GM21825 (cell line): ENCODE measurements at regions not wholly inside any gene's neighbourhood (a gene's known extent, or its start where the extent isn't known, plus 50 kb on each side); places are given as distances from the start of the nearest gene placed in this dataset.

ENCODE experiments used
- ATAC-seq: cut with Tn5 transposase; IDR thresholded peaks from one replicate; pipeline ENCODE4 v1.9.1; 2021; ENCODE audit warnings: mild to moderate bottlenecking, moderate library complexity; ENCODE audit not compliant: unreplicated experiment

- ATAC-seq: no peak
Measured at GRCh38 chr1:95427525-95427924, 193.5 kb downstream of the RWDD3 start.

DNA sequence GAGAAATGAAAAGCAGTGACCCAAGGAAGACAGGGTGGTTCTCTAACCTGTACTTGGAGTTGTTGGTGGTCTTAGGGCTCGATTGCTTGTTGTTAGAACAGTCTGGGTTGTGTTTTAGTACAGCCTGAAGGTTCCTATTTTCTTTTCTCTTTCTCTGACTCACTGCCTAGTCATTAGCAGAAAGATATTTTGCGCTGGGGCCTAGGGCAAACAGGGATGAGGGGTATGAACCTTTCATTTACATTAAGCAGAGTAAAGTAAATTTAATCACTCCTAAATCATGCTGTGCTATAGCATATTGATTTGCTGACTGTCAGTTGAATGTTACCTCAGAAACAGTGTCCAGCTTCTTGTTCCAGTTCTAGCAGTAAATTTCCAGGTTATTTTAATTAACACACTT is 197.2 kb downstream of the RWDD3 start:
- ATAC-seq: no peak

- no peak for ATAC-seq
Measured at GRCh38 chr1:95435611-95436010, 201.6 kb downstream of the RWDD3 start.

DNA sequence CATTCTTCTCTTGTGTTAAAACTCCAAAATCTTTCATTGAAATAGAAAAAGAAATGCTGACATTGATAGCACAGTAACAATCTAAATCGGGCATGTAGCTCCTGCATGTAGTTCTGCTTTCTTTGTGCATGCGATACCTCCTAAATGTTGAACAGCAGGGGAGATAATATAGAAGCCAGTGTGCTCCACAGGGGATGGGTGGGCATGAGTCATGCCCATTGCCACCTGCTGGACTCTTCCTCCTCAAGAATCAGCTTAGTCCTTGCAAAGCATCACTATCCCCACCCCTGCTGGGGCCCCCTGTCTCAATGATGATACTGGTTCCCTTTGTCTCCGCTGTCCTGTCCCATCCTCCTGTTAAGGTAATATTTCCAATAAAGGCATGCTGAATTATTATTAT is 203.0 kb downstream of the RWDD3 start:
- ATAC-seq: no peak

DNA sequence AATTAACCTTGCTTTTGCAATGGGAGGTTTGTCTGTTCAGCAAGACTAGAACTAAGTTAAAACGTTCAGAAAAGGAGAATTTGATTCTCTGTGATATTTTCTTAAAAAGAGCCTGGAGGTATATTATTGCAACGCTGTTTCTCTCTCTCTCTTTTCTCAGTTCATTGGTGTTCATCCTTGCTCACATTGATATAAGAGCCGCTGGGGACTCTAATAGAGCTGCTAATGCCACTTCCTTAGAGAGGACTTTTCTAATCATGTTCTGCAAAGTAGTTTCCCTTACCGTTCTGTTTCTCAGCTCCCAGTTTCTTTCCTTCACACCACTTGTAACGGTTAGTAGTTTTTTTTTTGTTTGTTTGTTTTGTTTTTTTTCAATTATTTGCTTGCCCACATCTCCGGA is 203.8 kb downstream of the RWDD3 start:
- ATAC-seq: no peak

DNA sequence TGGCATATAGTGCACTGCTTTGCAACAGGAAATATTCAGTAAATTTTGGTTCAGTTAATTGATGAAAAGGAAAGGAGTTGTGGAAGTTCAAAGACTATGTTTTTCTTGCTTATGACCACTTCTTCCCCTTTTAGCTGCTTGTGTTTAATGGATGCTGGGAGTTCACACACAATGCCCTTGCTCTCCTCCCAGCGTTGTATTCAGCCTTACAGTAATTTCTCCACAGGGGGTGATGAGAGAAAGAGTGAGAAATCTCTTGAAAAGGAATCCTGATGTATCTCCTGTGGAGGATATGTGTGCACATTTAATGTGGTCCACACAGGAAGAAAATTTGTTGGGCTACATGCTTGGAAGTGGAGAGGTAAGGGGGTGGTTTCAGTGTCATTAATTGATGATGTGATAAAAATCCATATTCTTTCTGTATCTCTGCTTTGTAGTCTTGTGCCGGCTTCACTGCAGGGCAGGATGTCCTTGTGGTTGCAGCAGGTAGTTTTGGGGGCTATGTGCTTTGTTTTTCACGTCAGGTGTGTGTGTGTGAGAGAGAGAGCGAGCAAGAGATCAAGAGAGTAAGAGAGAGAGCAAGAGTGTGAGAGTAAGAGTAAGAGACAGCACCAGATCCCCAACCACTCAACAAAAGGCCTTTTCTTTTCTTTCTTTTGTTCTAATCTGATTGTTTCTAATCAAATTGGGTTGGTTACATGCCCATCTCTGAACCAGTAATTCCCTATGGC is 204.4 kb downstream of the RWDD3 start:
- ATAC-seq: no peak

DNA sequence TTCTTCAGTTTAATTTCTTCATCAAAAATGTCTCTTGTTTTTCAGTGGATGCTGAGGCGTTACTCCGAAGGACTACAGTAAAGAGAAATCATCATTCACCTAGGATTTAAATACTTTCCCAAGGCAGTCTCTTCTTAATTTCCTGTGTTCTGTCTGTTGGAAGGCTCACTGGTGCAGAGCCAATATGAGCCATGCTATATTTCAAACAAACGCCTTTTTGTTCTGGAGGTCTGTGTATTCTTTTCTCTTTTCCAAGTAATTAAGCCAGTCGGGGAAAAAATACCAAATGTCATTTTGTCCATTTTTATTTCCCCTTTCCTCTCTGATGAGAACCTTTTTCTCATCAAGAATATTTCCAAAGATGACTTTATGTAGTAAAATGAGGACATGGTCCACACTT is 206.5 kb downstream of the RWDD3 start:
- ATAC-seq: no peak

DNA sequence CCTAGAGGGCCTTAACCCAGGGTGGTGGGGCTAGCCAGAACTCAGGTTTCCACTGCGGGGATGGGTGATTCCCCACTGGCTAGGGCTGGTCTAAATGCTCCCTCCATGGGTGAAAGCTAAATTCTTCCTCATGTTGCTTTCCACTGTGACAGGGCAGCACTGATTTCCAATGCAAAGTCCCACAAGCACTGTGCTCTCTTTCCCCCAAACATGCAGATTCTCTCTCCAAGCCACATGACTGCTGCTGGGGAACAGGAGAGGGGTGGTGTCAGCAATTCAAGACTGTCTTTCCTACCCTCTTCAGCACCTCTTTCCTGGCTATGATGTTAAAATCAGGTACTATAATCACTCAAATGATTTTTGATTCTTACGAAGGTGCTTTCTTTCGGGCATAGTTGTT is 215.5 kb downstream of the RWDD3 start:
- ATAC-seq: no peak

GRCh38 chr1:95451054-95451453 is 217.0 kb downstream of the RWDD3 start:
- no peak for ATAC-seq

DNA sequence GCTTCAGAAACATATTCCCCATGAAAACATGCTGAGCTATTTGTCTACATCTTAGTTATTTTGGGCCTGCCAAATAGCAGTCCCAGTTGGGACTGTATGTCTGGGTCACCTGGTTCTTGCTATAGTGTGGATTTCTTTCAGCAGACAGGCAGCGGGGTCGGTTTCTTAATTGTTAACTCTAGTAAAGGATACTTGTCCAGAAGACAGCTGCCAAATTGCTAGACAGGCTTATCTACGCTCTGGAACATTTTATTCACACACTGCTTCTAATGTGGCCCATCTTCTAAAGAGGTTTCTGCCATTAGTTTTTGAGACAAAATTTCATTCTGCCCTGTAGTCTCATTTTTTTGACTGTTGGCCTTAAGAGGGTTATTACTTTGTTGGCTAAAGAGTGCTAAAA is 217.9 kb downstream of the RWDD3 start:
- no peak for ATAC-seq

DNA sequence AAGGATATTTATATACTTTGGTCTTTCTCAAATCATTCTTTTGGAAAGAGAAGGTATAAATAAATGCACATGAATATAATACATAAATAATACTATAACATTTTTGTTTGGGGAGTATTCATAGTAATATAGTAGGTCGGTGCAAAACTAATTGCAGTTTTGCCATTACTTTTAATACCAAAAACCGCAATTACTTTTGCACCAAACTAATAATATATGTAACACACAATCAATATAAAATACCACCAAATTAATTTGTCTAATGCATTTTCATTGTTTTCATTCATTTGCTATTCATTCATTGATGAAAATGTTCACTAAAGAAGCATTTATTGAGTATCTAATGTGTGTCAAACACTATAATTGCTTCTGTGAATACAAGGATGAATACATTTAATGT is 219.0 kb downstream of the RWDD3 start:
- ATAC-seq: no peak

DNA sequence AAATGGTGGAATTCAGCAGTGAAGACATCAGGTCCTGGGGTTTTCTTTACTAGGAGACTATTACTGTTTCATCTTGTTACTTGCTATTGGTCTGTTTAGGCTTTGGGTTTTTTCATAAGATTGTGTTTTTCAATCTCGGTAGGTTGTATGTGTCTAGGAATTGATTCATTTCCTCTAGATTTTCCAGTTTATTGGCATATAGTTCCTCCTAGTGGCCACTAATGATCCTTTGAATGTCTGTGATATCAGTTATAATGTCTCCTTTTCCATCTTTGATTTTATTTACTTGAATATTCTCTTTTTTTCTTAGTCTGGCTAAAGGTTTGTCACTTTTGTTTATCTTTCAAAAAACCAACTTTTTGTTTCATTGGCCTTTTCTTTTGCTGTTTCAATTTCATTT is 233.0 kb downstream of the RWDD3 start:
- ATAC-seq: no peak

DNA sequence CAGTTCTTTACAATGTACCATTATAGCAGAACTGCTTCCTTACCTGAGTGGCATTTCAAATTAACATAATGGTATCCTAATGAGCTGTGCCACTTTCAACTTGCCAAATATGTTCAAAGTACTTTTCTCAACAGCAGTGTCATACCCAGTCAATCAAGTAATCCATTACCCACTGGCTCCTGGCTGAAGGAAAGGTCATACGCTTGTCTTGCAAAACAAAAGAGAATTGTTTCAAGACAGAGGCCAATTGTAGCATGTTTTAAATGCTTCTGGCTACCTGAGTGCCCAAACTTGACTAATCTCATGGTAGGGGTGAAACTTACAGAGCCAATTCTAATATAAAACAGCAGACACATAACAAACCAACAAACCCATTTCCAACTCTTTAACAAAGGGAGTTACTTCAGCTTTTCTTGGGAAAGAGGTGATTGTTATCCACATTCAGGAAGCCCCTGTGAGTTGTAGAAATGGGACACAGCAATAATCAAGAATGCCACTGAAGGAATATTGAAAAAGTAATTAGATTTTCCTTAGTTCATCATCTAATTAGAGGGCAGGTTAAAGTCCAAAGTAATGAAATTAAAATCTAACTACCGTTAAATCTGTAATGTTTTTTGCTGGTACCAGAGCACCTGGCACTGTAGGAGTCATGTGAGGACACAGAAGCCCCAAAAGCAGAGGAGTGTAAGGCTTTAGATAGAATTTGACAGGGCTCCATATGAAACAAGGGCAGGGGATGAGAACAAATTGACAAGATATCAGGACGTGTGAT is 241.9 kb downstream of the RWDD3 start:
- no peak for ATAC-seq

GRCh38 chr1:95496307-95496706 is 262.3 kb downstream of the RWDD3 start:
- ATAC-seq: no peak

DNA sequence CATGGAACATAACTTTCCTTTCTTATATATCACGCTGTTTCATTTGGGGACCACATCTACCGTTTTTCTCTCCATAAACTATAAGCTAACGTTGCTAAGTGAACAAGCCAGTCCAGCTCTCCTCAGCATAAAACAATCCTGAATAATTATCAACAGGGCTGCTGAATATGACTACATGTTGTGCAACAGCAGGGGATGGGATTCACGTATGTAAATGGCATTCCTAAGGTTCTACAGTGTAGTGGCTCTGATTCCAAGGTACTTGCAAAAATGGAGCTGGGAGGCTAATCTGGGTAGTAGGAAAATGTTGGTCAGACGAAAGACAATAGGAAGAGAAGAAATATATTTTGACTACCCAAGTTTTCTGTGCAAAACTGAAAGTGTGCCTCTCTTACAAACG is 262.8 kb downstream of the RWDD3 start:
- no peak for ATAC-seq

GRCh38 chr1:95497566-95497965 is 263.6 kb downstream of the RWDD3 start:
- ATAC-seq: no peak

DNA sequence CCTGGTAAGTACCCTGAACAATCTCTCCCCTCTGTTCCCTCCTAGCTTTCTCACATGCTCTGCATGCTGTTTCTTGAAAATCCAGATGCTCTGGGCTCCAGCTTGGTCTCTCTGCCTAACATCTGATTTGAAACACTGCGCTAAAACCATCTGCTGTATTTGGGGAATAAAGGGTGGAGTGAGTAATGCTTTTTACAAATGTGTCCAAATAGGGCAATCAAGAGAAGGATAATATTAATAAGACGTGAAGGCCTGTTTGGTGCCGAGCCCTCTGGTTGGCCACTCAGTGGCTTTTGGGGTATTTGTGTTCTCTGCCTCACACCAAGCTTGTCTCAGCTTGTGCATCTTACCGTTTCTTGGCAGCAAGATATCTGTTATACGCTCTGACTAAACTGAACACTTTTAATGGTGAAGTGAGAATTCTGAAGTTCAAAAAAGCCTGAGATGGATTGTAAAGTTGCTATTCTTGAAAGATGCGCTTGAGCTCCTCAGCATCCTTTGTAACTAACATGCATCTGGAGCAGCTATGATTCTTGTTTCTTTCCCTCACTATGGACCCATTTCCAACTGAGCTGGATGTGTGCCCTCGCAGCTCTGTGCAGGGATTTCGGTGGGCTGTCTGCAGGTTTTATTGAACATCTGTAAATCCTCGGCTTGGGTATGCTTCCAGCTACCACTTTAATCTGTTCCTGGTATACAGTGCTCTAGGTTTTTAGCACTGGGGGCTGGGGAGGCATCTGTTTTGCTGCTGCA is 269.4 kb downstream of the RWDD3 start:
- ATAC-seq: no peak

DNA sequence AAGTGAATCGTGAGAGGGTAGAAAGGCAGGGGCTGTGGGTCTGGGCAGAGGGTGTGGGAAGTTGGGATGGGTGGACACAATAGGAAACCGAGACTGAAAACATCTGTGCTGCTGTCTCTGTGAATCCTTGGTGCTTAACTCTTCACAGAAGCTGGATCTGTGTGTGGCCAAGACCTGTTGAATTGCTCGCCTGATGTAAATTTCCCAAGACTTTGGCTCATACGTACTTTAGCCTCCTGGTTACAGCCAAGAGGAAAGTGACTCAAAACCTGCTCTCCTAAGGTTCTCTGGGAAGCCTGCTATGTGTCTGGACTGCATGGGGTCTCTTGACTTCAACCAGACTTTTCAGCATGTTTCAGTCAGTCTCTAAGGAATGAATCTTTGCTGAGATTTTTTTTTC is 270.3 kb downstream of the RWDD3 start:
- no peak for ATAC-seq

DNA sequence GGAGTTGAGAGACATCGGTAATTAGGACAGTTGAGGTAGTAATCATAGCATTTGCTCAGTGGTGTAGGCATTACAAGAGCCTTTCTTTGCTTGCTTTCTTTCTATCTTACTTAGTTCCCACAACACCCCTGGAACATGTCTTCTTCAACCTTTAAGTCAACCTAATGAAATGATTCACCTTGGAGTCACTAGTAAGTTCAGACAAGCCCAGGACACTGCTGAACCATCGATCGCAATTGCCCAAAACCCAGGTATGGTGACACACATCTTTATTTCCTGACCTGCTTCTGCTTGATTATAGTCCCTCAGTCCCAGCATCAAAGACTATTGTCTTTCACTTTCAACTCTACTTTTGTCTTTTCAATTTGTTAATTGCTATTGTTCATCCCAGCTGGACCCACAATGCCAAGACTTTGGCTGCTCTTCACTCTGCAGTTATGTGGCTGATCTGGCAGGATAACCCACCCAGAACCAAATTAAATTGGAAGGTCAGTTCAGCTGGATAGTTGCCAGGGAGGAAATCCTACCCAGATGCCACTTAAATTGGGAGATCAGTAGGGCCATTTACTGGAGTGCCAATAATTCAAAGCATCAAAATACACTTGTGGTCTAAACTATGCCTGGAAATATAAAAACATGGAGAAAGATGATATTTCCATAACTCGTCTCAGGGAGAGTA is 272.9 kb downstream of the RWDD3 start:
- ATAC-seq: no peak

- ATAC-seq: no peak
Measured at GRCh38 chr1:95509989-95510388, 276.0 kb downstream of the RWDD3 start.

- ATAC-seq: no peak
Measured at GRCh38 chr1:95512925-95513324, 278.9 kb downstream of the RWDD3 start.
